H1 (cell line): ENCODE measurements at regions not wholly inside any gene's neighbourhood (a gene's known extent, or its start where the extent isn't known, plus 50 kb on each side); places are given as distances from the start of the nearest gene placed in this dataset.

Source experiments
- CTCF ChIA-PET: fragments of 300-600 bp; sonication (Branson Sonifier 250); formaldehyde crosslinking; loops from one replicate; lab custom pipeline; 2021; ENCODE audit not compliant: partially characterized antibody; lab: Charles Lee
- POLR2A ChIA-PET: fragments of 300-600 bp; sonication (Branson Sonifier 250); formaldehyde crosslinking; loops from one replicate; lab custom pipeline; 2021; ENCODE audit warnings: inconsistent platforms; ENCODE audit not compliant: partially characterized antibody; lab: Charles Lee
- DNase-seq, 2 experiments: peaks; one replicate each; pipeline versions ENCODE4 v3.0.0 to v3.0.0-alpha.2; 2010 to 2022; ENCODE audit warnings: low spot score in 2 of 2, low read depth in 1 of 2, mixed read lengths in 1 of 2
- FAIRE-seq: peaks from 2 replicates; lab custom pipeline; 2011; peaks lifted over from hg19 to GRCh38; lab: Jason Lieb, UNC
- H2AFZ ChIP-seq: 2 replicates; pipeline ENCODE4 v1.8.1; 2012; ENCODE audit warnings: low read length, inconsistent platforms
- H2AK5ac ChIP-seq: 2 replicates; pipeline ENCODE4 v1.6.1; 2013; ENCODE audit warnings: low read depth, low read length
- H2BK120ac ChIP-seq: replicated peaks from 2 replicates; pipeline ENCODE3; 2013; ENCODE audit warnings: low read depth, low read length, inconsistent platforms
- H2BK12ac ChIP-seq: 2 replicates; pipeline ENCODE4 v1.6.1; 2013; ENCODE audit warnings: low read depth, low read length
- H2BK15ac ChIP-seq: 2 replicates; pipeline ENCODE4 v1.6.1; 2013; ENCODE audit warnings: low read length
- H2BK20ac ChIP-seq: 2 replicates; pipeline ENCODE4 v1.6.1; 2013; ENCODE audit warnings: low read length
- H2BK5ac ChIP-seq: 2 replicates; pipeline ENCODE4 v1.6.1; 2013; ENCODE audit warnings: low read depth, low read length
- H3K14ac ChIP-seq: 2 replicates; pipeline ENCODE4 v1.6.1; 2013; ENCODE audit warnings: inconsistent platforms; ENCODE audit not compliant: insufficient read length
- H3K18ac ChIP-seq: 2 replicates; pipeline ENCODE4 v1.6.1; 2013; ENCODE audit warnings: low read length; ENCODE audit errors: extremely low read depth
- H3K23ac ChIP-seq: 2 replicates; pipeline ENCODE4 v1.6.1; 2013; ENCODE audit warnings: inconsistent platforms; ENCODE audit not compliant: insufficient read length
- H3K23me2 ChIP-seq: 2 replicates; pipeline ENCODE4 v1.6.1; 2013; ENCODE audit warnings: low read depth, low read length
- H3K27ac ChIP-seq: 2 replicates; pipeline ENCODE4 v1.6.1; 2011; ENCODE audit warnings: low read depth, low read length, inconsistent platforms
- H3K27me3 ChIP-seq, 4 experiments: replicated peaks in 1 of 4; 1 replicate in 1 of 4; 2 replicates in 3 of 4; pipeline versions ENCODE4 v1.6.1 to v1.8.1; 2011 to 2013; ENCODE audit warnings: low read length in 3 of 4, mild to moderate bottlenecking in 3 of 4, inconsistent platforms in 2 of 4, mixed read lengths in 2 of 4, moderate library complexity in 1 of 4; ENCODE audit not compliant: control insufficient read depth in 3 of 4, insufficient read depth in 3 of 4; ENCODE audit errors: extremely low read depth in 1 of 4
- H3K36me3 ChIP-seq, 4 experiments: 2 replicates each; pipeline versions ENCODE4 v1.6.1 to v1.8.1; 2011 to 2013; ENCODE audit warnings: mild to moderate bottlenecking in 4 of 4, low read length in 3 of 4, moderate library complexity in 2 of 4, control low read depth in 1 of 4, inconsistent platforms in 1 of 4; ENCODE audit not compliant: insufficient read depth in 4 of 4, control insufficient read depth in 2 of 4
- H3K4ac ChIP-seq: replicated peaks from 2 replicates; pipeline ENCODE3; 2013; ENCODE audit warnings: low read length, low read depth, mixed read lengths, inconsistent platforms; ENCODE audit not compliant: insufficient read length
- H3K4me1 ChIP-seq, 4 experiments: replicated peaks in 1 of 4; 1 replicate in 1 of 4; 2 replicates in 3 of 4; pipeline versions ENCODE4 v1.6.1 to v1.8.1; 2011 to 2013; ENCODE audit warnings: low read length in 3 of 4, inconsistent platforms in 2 of 4, mixed read lengths in 1 of 4; ENCODE audit not compliant: insufficient read depth in 4 of 4, control insufficient read depth in 3 of 4
- H3K4me2 ChIP-seq, 2 experiments: 2 replicates each; pipeline versions ENCODE4 v1.6.1 to v1.8.1; 2011 to 2013; ENCODE audit warnings: low read depth in 2 of 2, low read length in 2 of 2, control low read depth in 1 of 2, inconsistent platforms in 1 of 2, mild to moderate bottlenecking in 1 of 2; ENCODE audit not compliant: insufficient read depth in 1 of 2
- H3K4me3 ChIP-seq, 4 experiments: fragments of 200-600, 300-600 bp in 1 of 4; sonication (generic), shearing (Covaris generic), sonication (Bioruptor Twin) in 1 of 4; 2 replicates each; pipeline versions ENCODE4 v1.5.1 to v1.8.1; 2011 to 2016; ENCODE audit warnings: low read length in 4 of 4, low read depth in 3 of 4, control low read depth in 2 of 4, inconsistent platforms in 2 of 4, mild to moderate bottlenecking in 2 of 4, mixed read lengths in 1 of 4, moderate library complexity in 1 of 4; ENCODE audit not compliant: insufficient read depth in 2 of 4; ENCODE audit errors: extremely low read depth in 1 of 4
- H3K56ac ChIP-seq: replicated peaks from 2 replicates; pipeline ENCODE3; 2013; ENCODE audit warnings: low read depth, mild to moderate bottlenecking, mixed read lengths, low read length, inconsistent platforms; ENCODE audit not compliant: insufficient read length
- H3K79me1 ChIP-seq: 2 replicates; pipeline ENCODE4 v1.6.1; 2013; ENCODE audit warnings: low read depth, low read length, control low read depth
- H3K79me2 ChIP-seq, 2 experiments: 2 replicates each; pipeline versions ENCODE4 v1.6.1 to v1.8.1; 2012 to 2013; ENCODE audit warnings: low read length in 2 of 2, mild to moderate bottlenecking in 2 of 2, inconsistent platforms in 1 of 2; ENCODE audit not compliant: insufficient read depth in 2 of 2, control insufficient read depth in 1 of 2
- H3K9ac ChIP-seq, 4 experiments: replicated peaks in 1 of 4; 1 replicate in 1 of 4; 2 replicates in 3 of 4; pipeline versions ENCODE4 v1.6.1 to v1.8.1; 2011 to 2013; ENCODE audit warnings: low read depth in 3 of 4, low read length in 3 of 4, control low read depth in 2 of 4, mild to moderate bottlenecking in 2 of 4, moderate library complexity in 2 of 4, inconsistent platforms in 1 of 4; ENCODE audit errors: extremely low read depth in 1 of 4
- H3K9me3 ChIP-seq, 2 experiments: 2 replicates each; pipeline versions ENCODE4 v1.6.1 to v1.8.1; 2012 to 2013; ENCODE audit warnings: mild to moderate bottlenecking in 2 of 2, moderate library complexity in 2 of 2, control low read depth in 1 of 2, inconsistent platforms in 1 of 2, low read depth in 1 of 2, low read length in 1 of 2, mixed read lengths in 1 of 2; ENCODE audit not compliant: insufficient read depth in 2 of 2
- H4K20me1 ChIP-seq, 2 experiments: replicated peaks in 1 of 2; 2 replicates each; pipeline versions ENCODE3 to v1.8.1; 2011 to 2013; ENCODE audit warnings: inconsistent platforms in 2 of 2, low read length in 2 of 2, mild to moderate bottlenecking in 1 of 2; ENCODE audit not compliant: insufficient read depth in 2 of 2, control insufficient read depth in 1 of 2
- H4K5ac ChIP-seq: 2 replicates; pipeline ENCODE4 v1.6.1; 2013; ENCODE audit warnings: low read length, low read depth, mixed read lengths, inconsistent platforms; ENCODE audit not compliant: insufficient read length
- H4K8ac ChIP-seq: 2 replicates; pipeline ENCODE4 v1.8.0; 2013; ENCODE audit warnings: mild to moderate bottlenecking, moderate library complexity, low read length, inconsistent platforms; ENCODE audit not compliant: insufficient read depth; ENCODE audit errors: extremely low read depth
- H4K91ac ChIP-seq: replicated peaks from 2 replicates; pipeline ENCODE3; 2013; ENCODE audit warnings: low read length, mixed read lengths, inconsistent platforms; ENCODE audit not compliant: insufficient read length
- ASH2L ChIP-seq: fragments of 200-600, 300-600 bp; sonication (generic); IDR thresholded peaks from one replicate; pipeline ENCODE4 v1.7.1; 2017; ENCODE audit warnings: low read length
- CTCF ChIP-seq, 3 experiments: IDR thresholded peaks; 1 replicate in 2 of 3; 2 replicates in 1 of 3; pipeline versions ENCODE4 v1.5.1 to v1.6.1; 2011; ENCODE audit warnings: low read length in 3 of 3, mild to moderate bottlenecking in 3 of 3, inconsistent platforms in 2 of 3, low read depth in 1 of 3, moderate library complexity in 1 of 3; ENCODE audit not compliant: insufficient read depth in 1 of 3; ENCODE audit errors: control extremely low read depth in 1 of 3
- KDM1A ChIP-seq: fragments of 200-600, 300-600 bp; sonication (generic); IDR thresholded peaks from 2 replicates; pipeline ENCODE4 v1.7.1; 2016; ENCODE audit warnings: mild to moderate bottlenecking, low read length, borderline replicate concordance
- RAD21 ChIP-seq, 2 experiments: IDR thresholded peaks in 1 of 2; conservative IDR thresholded peaks in 1 of 2; 2 replicates each; pipeline ENCODE4 v1.6.1; 2011; ENCODE audit warnings: low read depth in 2 of 2, low read length in 2 of 2, improper control_type of control experiment in 1 of 2, inconsistent platforms in 1 of 2, mild to moderate bottlenecking in 1 of 2, moderate library complexity in 1 of 2
- SP4 ChIP-seq: IDR thresholded peaks from 2 replicates; pipeline ENCODE4 v1.6.1; 2012; ENCODE audit warnings: low read length, inconsistent platforms
- TEAD4 ChIP-seq: IDR thresholded peaks from 2 replicates; pipeline ENCODE4 v1.6.1; 2012; ENCODE audit warnings: low read depth, low read length, inconsistent platforms, mixed read lengths
- WGBS, 2 experiments: shearing (Covaris generic) in 1 of 2; methylation state at CpG; one replicate each; pipeline versions ENCODE4 v1.1.6 to v1.1.7; 2013 to 2015; ENCODE audit warnings: low lambda C conversion rate in 2 of 2, mixed read lengths in 2 of 2, inconsistent platforms in 1 of 2, low coverage in 1 of 2, missing lambda C conversion rate in 1 of 2; ENCODE audit not compliant: insufficient replicate concordance in 2 of 2, insufficient coverage in 1 of 2, insufficient read length in 1 of 2; ENCODE audit errors: extremely low coverage in 1 of 2, missing lambda C conversion rate in 1 of 2; 5-methylcytosine and 5-hydroxymethylcytosine counted together
- TF ChIP-seq, protein P1 (sequence below): IDR thresholded peaks from 2 replicates; pipeline ENCODE4 v1.6.1; 2012; ENCODE audit warnings: inconsistent platforms

GRCh38 chr16:85479972-85480726 is 133.0 kb upstream of the GSE1 start:
- DNase-seq = peak in 1 of 2 experiments; percentile 73
- ChIA-PET POLR2A (interaction anchor here (1.2 kb wide), 1 partner anchor 13 kb away, joined by 3 read pairs; no protein-coding TSS in a partner anchor), CTCF (interaction anchor here (0.7 to 18.6 kb wide), 22 partner anchors 9 to 136 kb away, joined by 3 to 277 read pairs (median 4); no protein-coding TSS in a partner anchor)
- peaks cover 0 to 6% (median 1%) of the 10 kb centered on the region in 4 experiments; a peak in 4 of 7 replicates for H3K4me1 ChIP-seq
- H2BK5ac ChIP-seq = no peak overlapping the region
- no peaks in the 10 kb centered on the region for H3K36me3 ChIP-seq
- no peak overlapping the region for H4K8ac ChIP-seq
- H3K18ac ChIP-seq = no peak overlapping the region
- no peak overlapping the region; a peak in 1 of 7 replicates for H3K9ac ChIP-seq
- no peaks in the 10 kb centered on the region for H3K9me3 ChIP-seq
- no peak overlapping the region for H3K23ac ChIP-seq
- 76% methylated on average over 25 of the region's 26 CpGs; no CpG with 5 or more reads in 1 of the 2 experiments for WGBS, 2 experiments
- no peak overlapping the region for H2BK15ac ChIP-seq
- H3K4me3 ChIP-seq = no peak overlapping the region
- no peak overlapping the region for H4K5ac ChIP-seq
- H3K23me2 ChIP-seq = no peaks in the 10 kb centered on the region
- no peak overlapping the region for H2AK5ac ChIP-seq
- peak; percentile 18 to 40; a peak in 2 of 4 replicates for TF ChIP-seq RAD21 (IDR thresholded peaks at IDR 0.05 in 1 of 2, conservative IDR thresholded peaks at IDR 0.05 in 1 of 2; ENCODE audit: low read depth in 2 of 2, low read length in 2 of 2)
- peak; percentile 27 to 59 (median 37) for TF ChIP-seq CTCF (IDR thresholded peaks at IDR 0.05; ENCODE audit: control extremely low read depth in 1 of 3, insufficient read depth in 1 of 3, low read depth in 1 of 3, low read length in 3 of 3)
- no peak for TF ChIP-seq ASH2L
- TF ChIP-seq TEAD4 = peak; percentile 42; the same call in 1 of the 2 replicates
- peak; percentile 67; the same call in 1 of the 2 replicates for TF ChIP-seq KDM1A
- TF ChIP-seq, protein P1, sequence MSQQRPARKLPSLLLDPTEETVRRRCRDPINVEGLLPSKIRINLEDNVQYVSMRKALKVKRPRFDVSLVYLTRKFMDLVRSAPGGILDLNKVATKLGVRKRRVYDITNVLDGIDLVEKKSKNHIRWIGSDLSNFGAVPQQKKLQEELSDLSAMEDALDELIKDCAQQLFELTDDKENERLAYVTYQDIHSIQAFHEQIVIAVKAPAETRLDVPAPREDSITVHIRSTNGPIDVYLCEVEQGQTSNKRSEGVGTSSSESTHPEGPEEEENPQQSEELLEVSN = peak; percentile 36; the same call in 1 of the 2 replicates
- no peak for TF ChIP-seq SP4
- TF ChIP-seq, all 59 proteins: peak for 5
- Histone ChIP-seq H4K20me1 (no peaks in the 10 kb centered on the region), H3K4me2 (no peak overlapping the region), H4K91ac (peak overlapping the region; percentile 19), H2AFZ (no peak overlapping the region), H3K14ac (no peak overlapping the region), H2BK12ac (0 out of 2 replicates have a peak overlapping the region, but pooled peaks have one; percentile 50), H3K27me3 (no peaks in the 10 kb centered on the region), H3K56ac (no peak overlapping the region), H3K79me2 (no peaks in the 10 kb centered on the region), H2BK20ac (no peak overlapping the region; the same call in 1 of the 2 replicates), H3K79me1 (no peaks in the 10 kb centered on the region), H2BK120ac (no peak overlapping the region), H3K4ac (no peak overlapping the region), H3K27ac (no peak overlapping the region)
- FAIRE-seq = no peak
